ENCODE measurements at regions not wholly inside any gene's neighbourhood (a gene's known extent, or its start where the extent isn't known, plus 50 kb on each side); places are given as distances from the start of the nearest gene placed in this dataset.

- Histone ChIP-seq H3K4me3 (ENCODE audit: extremely low read depth in 1 of 4, insufficient read depth in 2 of 4, low read depth in 3 of 4, low read length in 4 of 4) (no peak overlapping the region), H3K23ac (ENCODE audit: insufficient read length) (no peak overlapping the region), H4K8ac (ENCODE audit: extremely low read depth, insufficient read depth, low read length) (no peak overlapping the region), H3K14ac (ENCODE audit: insufficient read length) (no peak overlapping the region), H3K4ac (replicated peaks; ENCODE audit: insufficient read length, low read depth, low read length) (no peak overlapping the region), H3K9ac (replicated peaks in 1 of 4; ENCODE audit: extremely low read depth in 1 of 4, low read depth in 3 of 4, low read length in 3 of 4) (no peak overlapping the region), H3K36me3 (ENCODE audit: control insufficient read depth in 2 of 4, insufficient read depth in 4 of 4, low read length in 3 of 4) (no peaks in the 10 kb centered on the region), H2BK120ac (replicated peaks; ENCODE audit: low read depth, low read length) (no peak overlapping the region), H3K23me2 (ENCODE audit: low read depth, low read length) (peaks cover 16% of the 10 kb centered on the region; the same call in 1 of the 2 replicates), H3K27me3 (replicated peaks in 1 of 4; ENCODE audit: control insufficient read depth in 3 of 4, extremely low read depth in 1 of 4, insufficient read depth in 3 of 4, low read length in 3 of 4) (no peaks in the 10 kb centered on the region), H2BK5ac (ENCODE audit: low read depth, low read length) (no peak overlapping the region), H3K56ac (replicated peaks; ENCODE audit: insufficient read length, low read depth, low read length) (no peak overlapping the region), H4K20me1 (replicated peaks in 1 of 2; ENCODE audit: control insufficient read depth in 1 of 2, insufficient read depth in 2 of 2, low read length in 2 of 2) (peaks cover 0 to 3% of the 10 kb centered on the region in 2 experiments), H3K9me3 (ENCODE audit: insufficient read depth in 2 of 2, low read depth in 1 of 2, low read length in 1 of 2) (peaks cover 0 to 3% of the 10 kb centered on the region in 2 experiments; a peak in 1 of 4 replicates), H3K4me1 (replicated peaks in 1 of 4; ENCODE audit: control insufficient read depth in 3 of 4, insufficient read depth in 4 of 4, low read length in 3 of 4) (no peaks in the 10 kb centered on the region), H3K79me2 (ENCODE audit: control insufficient read depth in 1 of 2, insufficient read depth in 2 of 2, low read length in 2 of 2) (no peaks in the 10 kb centered on the region), H3K4me2 (ENCODE audit: insufficient read depth in 1 of 2, low read depth in 2 of 2, low read length in 2 of 2) (no peak overlapping the region), H2AK5ac (ENCODE audit: low read depth, low read length) (no peak overlapping the region), H2BK20ac (ENCODE audit: low read length) (no peak overlapping the region), H2AFZ (ENCODE audit: low read length) (no peak overlapping the region), H3K18ac (ENCODE audit: extremely low read depth, low read length) (no peak overlapping the region), H3K27ac (ENCODE audit: low read depth, low read length) (no peak overlapping the region), H4K5ac (ENCODE audit: insufficient read length, low read depth, low read length) (no peak overlapping the region), H3K79me1 (ENCODE audit: low read depth, low read length) (no peaks in the 10 kb centered on the region), H2BK12ac (ENCODE audit: low read depth, low read length) (no peak overlapping the region), H4K91ac (replicated peaks; ENCODE audit: insufficient read length, low read length) (no peak overlapping the region), H2BK15ac (ENCODE audit: low read length) (no peak overlapping the region)
- no peak for DNase-seq (ENCODE audit: low read depth in 1 of 2, low spot score in 2 of 2)
- TF ChIP-seq KDM4A (IDR thresholded peaks at IDR 0.05; ENCODE audit: low read depth, low read length, severe bottlenecking) (no peak), SRF (IDR thresholded peaks at IDR 0.05; ENCODE audit: low read depth, low read length) (no peak), CBX5 (IDR thresholded peaks at IDR 0.05; ENCODE audit: low read depth, low read length) (no peak), POLR2AphosphoS5 (IDR thresholded peaks at IDR 0.05; ENCODE audit: low read depth, low read length) (no peak), BRCA1 (IDR thresholded peaks at IDR 0.05; ENCODE audit: low read depth, low read length) (no peak), HDAC2 (IDR thresholded peaks at IDR 0.05; ENCODE audit: borderline replicate concordance in 1 of 2, low read depth in 2 of 2, low read length in 2 of 2) (no peak), NRF1 (IDR thresholded peaks at IDR 0.05; ENCODE audit: low read depth, low read length) (no peak), RFX5 (IDR thresholded peaks at IDR 0.05; ENCODE audit: borderline replicate concordance, low read depth, low read length) (no peak), JUND (IDR thresholded peaks at IDR 0.05; ENCODE audit: low read length) (no peak), RBBP5 (IDR thresholded peaks at IDR 0.05; ENCODE audit: borderline replicate concordance, low read depth, low read length) (no peak), HDAC6 (IDR thresholded peaks at IDR 0.05; ENCODE audit: low read depth, low read length) (no peak), TCF12 (IDR thresholded peaks at IDR 0.05; ENCODE audit: low read depth, low read length) (no peak), CREB1 (IDR thresholded peaks at IDR 0.05) (no peak), RAD21 (IDR thresholded peaks at IDR 0.05 in 1 of 2, conservative IDR thresholded peaks at IDR 0.05 in 1 of 2; ENCODE audit: low read depth in 2 of 2, low read length in 2 of 2) (no peak), SP4 (IDR thresholded peaks at IDR 0.05; ENCODE audit: low read length) (no peak), KDM1A (IDR thresholded peaks at IDR 0.05; ENCODE audit: borderline replicate concordance, low read length) (no peak)
- FAIRE-seq = no peak
- POLR2A ChIA-PET (ENCODE audit: partially characterized antibody) = no interaction called here
- CTCF ChIA-PET (ENCODE audit: partially characterized antibody) = no interaction called here
- WGBS, 2 experiments (ENCODE audit: extremely low coverage in 1 of 2, insufficient coverage in 1 of 2, insufficient read length in 1 of 2, insufficient replicate concordance in 2 of 2, low coverage in 1 of 2, low lambda C conversion rate in 2 of 2, missing lambda C conversion rate in 1 of 2) = 86% methylated on average over 1 of the region's 1 CpG; no CpG with 5 or more reads in 1 of the 2 experiments
Measured at GRCh38 chrX:2134782-2135181, 366.0 kb downstream of the DHRSX start.
